ENCODE measurements at regions not wholly inside any gene's neighbourhood (a gene's known extent, or its start where the extent isn't known, plus 50 kb on each side); places are given as distances from the start of the nearest gene placed in this dataset.

DNA sequence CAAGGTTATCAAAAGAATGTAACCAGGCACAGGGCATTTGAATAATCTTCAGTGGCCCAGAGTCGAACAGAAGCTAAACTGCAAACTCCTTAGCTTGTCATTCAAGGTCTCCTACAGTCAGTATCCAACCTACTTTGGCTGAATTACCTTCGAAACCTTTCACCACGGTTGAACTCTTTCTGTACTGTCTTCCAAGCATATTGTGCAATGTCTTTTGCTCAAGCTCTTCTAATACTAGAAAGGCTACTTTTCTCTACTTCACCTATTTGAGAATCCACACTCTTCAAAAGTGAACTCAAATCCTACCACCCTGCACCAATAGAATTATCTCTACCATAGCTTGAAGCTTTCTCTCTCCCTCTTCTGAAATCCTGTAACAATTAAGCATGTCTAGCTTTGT, 142.9 kb downstream of the NR4A2 start:
- Histone ChIP-seq H3K27ac (no peak overlapping the region), H3K9me3 (no peaks in the 10 kb centered on the region), H3K36me3 (no peaks in the 10 kb centered on the region), H3K4me1 (no peaks in the 10 kb centered on the region), H3K27me3 (no peaks in the 10 kb centered on the region), H3K4me3 (no peak overlapping the region)
- TF ChIP-seq POLR2AphosphoS5 (IDR thresholded peaks at IDR 0.05) (no peak), CTCF (IDR thresholded peaks at IDR 0.05) (no peak), EP300 (IDR thresholded peaks at IDR 0.05) (no peak), POLR2A (IDR thresholded peaks at IDR 0.05) (no peak)
- intact Hi-C loops (cut with DNase I), result no loop called here
- no peak for DNase-seq
- WGBS, 2 donors, result 15 to 64% methylated on average over 3 of the region's 3 CpGs

GRCh38 chr2:156189143-156189542, 143.4 kb downstream of the NR4A2 start:
- Histone ChIP-seq H3K36me3 (no peaks in the 10 kb centered on the region), H3K4me3 (no peak overlapping the region), H3K9me3 (no peaks in the 10 kb centered on the region), H3K4me1 (no peaks in the 10 kb centered on the region), H3K27me3 (no peaks in the 10 kb centered on the region), H3K27ac (no peak overlapping the region)
- WGBS, 2 donors, result 14 to 60% methylated on average over 6 of the region's 6 CpGs
- no peak for TF ChIP-seq POLR2A (IDR thresholded peaks at IDR 0.05)
- TF ChIP-seq CTCF (IDR thresholded peaks at IDR 0.05), result no peak
- TF ChIP-seq POLR2AphosphoS5 (IDR thresholded peaks at IDR 0.05), result no peak
- DNase-seq, result no peak
- intact Hi-C loops (cut with DNase I), result no loop called here

- H3K36me3 ChIP-seq, result no peaks in the 10 kb centered on the region
- TF ChIP-seq EP300 (IDR thresholded peaks at IDR 0.05) (no peak), POLR2A (IDR thresholded peaks at IDR 0.05) (no peak), POLR2AphosphoS5 (IDR thresholded peaks at IDR 0.05) (no peak), CTCF (IDR thresholded peaks at IDR 0.05) (no peak)
- H3K4me3 ChIP-seq, result no peak overlapping the region
- WGBS, 2 donors, result 14 to 54% methylated on average over 2 of the region's 2 CpGs
- DNase-seq, result no peak
- H3K27me3 ChIP-seq, result no peaks in the 10 kb centered on the region
- H3K4me1 ChIP-seq, result no peaks in the 10 kb centered on the region
- no peak overlapping the region for H3K27ac ChIP-seq
- H3K9me3 ChIP-seq, result no peaks in the 10 kb centered on the region
- intact Hi-C loops (cut with DNase I), result no loop called here
Observed at GRCh38 chr2:156182132-156182531, 150.4 kb downstream of the NR4A2 start.

DNA sequence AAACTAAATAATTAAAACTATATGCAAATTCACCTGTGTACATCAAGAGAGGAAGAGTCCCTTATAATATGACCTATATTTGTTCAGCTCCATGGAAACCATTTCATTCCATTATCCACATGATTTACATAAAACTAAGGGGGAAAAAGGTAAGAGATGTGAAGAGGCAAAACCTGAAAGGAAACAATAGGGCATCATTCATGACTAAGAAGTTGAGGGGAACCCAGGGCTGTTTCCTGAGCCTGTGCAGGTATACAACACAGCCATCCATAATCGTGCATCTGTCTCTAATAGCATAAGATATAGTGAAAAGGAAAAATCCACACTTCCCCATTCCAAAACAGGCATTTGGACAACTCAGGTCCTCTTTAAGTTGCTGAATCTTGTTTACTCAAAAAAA, 151.3 kb downstream of the NR4A2 start:
- 19 to 61% methylated on average over 1 of the region's 1 CpG for WGBS, 2 donors
- no peak for DNase-seq
- no peak overlapping the region for H3K4me3 ChIP-seq
- H3K27ac ChIP-seq, result no peak overlapping the region
- no peaks in the 10 kb centered on the region for H3K36me3 ChIP-seq
- no peaks in the 10 kb centered on the region for H3K9me3 ChIP-seq
- no peak for TF ChIP-seq EP300 (IDR thresholded peaks at IDR 0.05)
- no peak for TF ChIP-seq CTCF (IDR thresholded peaks at IDR 0.05)
- TF ChIP-seq POLR2A (IDR thresholded peaks at IDR 0.05), result no peak
- TF ChIP-seq POLR2AphosphoS5 (IDR thresholded peaks at IDR 0.05), result no peak
- no peaks in the 10 kb centered on the region for H3K4me1 ChIP-seq
- no peaks in the 10 kb centered on the region for H3K27me3 ChIP-seq
- intact Hi-C loops (cut with DNase I), result no loop called here

- TF ChIP-seq EP300 (IDR thresholded peaks at IDR 0.05) (no peak), POLR2A (IDR thresholded peaks at IDR 0.05) (no peak), CTCF (IDR thresholded peaks at IDR 0.05) (no peak), POLR2AphosphoS5 (IDR thresholded peaks at IDR 0.05) (no peak)
- Histone ChIP-seq H3K9me3 (no peaks in the 10 kb centered on the region), H3K27ac (no peak overlapping the region), H3K27me3 (no peaks in the 10 kb centered on the region), H3K4me1 (no peaks in the 10 kb centered on the region), H3K4me3 (no peak overlapping the region), H3K36me3 (no peaks in the 10 kb centered on the region)
- DNase-seq, result no peak
- intact Hi-C loops (cut with DNase I), result no loop called here
- WGBS, 2 donors, result 93 to 95% methylated on average over 3 of the region's 3 CpGs
Observed at GRCh38 chr2:156177654-156178053, 154.9 kb downstream of the NR4A2 start.

Data from sigmoid colon (tissue), 6 donors.